TTC549 (cell line): ENCODE measurements at regions not wholly inside any gene's neighbourhood (a gene's known extent, or its start where the extent isn't known, plus 50 kb on each side); places are given as distances from the start of the nearest gene placed in this dataset.

Experiments
- FAIRE-seq: peaks from 2 replicates; lab custom pipeline; 2012; peaks lifted over from hg19 to GRCh38; lab: Jason Lieb, UNC

DNA sequence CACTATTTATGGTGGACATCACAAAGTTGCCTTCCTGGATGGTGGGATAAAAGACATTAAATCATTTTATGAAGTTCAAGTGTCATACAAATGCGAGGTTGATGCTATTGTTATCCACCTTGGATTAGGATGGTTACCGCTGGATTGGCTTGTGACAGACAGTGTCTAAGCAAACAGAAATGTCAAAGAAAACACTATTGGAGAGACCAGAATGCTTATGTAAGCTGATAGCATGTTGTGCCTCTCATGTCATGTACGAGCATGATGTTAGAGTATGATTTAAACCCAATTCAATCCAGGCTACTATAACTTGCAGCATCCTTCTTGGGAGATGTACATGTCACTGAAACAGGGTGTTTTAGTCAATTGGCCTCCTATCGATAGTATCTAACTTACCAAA is 178.8 kb upstream of the C9orf72 start:
- FAIRE-seq: no peak

DNA sequence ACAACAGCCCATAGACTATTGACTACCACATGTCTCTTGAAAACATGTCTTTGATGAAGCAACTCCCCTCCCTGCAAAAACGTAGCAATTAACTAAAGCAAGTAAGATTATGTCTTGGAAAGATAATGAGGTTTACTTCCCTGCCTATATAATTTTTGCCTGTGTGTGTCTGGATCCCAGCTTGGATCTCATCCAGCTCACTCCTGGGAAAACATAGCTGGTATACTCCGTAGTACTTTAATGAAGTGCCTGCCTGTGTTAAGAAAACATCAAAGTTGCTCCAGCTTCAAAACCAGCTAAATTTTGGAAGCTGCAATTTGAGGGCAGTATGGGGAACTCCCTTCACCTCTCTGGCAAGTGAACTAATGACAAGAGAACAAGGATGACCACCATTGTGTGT is 182.6 kb upstream of the C9orf72 start:
- FAIRE-seq: no peak

DNA sequence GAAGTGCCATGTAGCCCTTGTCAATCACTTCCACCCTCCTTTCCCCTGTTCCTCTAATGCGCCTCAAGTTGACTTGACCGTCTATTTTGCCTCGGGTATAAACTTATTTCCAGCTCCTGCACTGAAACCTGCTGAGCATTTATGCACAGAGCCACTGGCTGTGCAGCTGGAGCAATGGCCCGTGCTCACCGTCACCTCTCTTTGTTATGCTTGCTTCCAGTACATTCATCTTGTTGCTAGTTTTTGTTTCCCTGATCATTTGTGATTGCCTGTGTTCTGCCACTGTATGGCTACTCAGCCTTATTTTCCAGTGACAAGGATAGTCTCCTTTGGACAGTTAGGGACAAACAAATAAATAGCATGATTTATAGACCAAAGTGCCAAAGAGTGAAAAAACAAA is 183.1 kb upstream of the C9orf72 start:
- no peak for FAIRE-seq

DNA sequence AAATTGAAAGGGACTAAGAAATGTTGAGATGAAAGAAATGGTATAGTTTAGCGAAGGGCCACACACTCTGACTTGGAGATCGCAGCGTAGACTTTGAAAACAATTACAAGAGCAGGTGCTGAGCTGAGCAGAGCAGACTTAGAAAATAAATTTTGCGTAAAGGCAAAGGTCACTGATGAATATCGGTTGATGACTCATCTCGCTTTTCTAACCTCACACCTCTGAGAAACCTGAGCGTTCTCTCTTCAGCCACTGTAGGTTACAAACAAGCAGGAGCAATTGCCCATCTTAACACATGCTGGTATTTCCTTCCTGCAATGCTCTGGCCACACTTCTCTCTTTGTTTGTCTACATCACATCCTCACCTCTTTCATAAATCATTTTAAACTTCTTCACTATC is 190.6 kb upstream of the C9orf72 start:
- FAIRE-seq: no peak

DNA sequence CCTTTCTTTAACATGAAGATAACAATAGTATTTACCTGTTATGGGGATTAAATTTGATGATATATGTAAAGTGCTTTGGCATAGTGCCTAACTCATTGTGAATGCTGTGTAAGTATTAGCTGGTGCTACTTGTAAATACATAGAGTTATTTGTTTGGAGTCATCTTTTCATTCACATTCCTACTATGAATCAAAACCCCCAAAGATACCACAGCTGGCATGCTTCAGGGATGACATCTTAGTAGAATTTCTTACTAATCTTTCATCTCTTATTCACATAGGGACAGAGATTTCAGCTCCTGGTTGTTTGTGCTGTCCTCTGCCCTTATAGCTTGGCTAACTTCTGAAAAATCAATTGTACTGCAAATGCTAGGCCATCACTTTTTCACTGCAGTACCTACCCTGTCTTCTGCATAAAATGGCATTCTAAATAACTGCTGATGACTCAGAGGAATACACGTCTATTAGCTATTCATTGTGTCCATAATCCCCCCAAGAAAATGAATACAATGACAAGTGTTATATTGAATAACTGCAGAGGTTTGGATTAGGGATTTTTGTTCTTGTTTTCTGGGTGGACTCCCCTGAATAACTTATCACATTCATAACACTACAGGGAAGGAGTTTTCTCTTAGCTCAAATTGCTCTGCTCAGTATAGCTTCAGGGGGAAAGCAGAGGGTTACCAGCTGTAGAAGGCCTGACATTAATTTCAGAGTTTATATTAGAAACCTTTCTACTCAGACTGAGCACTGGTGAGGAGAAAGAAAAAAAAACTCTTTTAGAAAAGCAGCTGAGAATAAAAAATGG is 192.2 kb upstream of the C9orf72 start:
- FAIRE-seq: no peak

DNA sequence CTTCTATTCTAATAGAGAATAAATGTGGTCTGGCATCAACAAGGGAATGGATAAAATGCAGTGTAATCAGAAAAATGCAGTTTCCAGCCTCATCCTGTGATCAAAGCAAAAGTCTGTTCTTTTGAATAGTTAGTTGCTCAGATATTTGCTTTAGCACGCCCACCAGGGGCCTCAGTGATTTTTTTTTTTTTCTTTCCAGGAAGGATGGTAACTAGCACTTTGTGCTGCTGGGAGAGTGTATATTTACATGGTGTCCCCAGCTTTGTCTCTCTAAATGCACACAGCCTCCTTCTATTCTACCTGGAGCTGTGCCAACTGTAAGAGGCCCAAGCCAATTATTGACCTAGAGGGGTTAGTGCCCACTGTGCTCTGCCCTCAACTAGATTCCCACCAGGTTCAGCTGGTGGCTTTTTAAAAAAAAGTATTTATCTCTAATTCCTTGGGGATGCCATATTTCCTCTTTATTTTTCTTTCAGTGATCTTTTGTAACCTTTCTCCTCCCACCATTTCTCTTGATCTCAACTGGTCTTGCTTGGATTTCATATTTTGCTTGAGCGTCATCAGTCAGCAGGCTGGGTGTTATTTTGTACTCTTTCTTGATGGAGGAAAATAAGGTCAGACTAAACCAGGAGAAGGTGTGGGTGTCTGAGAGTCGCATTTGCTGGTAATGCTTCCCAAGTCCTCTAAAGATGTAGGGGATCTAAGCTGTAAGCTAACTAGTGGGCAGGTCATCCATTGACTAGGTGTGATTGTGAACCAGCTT is 193.0 kb upstream of the C9orf72 start:
- FAIRE-seq: no peak

DNA sequence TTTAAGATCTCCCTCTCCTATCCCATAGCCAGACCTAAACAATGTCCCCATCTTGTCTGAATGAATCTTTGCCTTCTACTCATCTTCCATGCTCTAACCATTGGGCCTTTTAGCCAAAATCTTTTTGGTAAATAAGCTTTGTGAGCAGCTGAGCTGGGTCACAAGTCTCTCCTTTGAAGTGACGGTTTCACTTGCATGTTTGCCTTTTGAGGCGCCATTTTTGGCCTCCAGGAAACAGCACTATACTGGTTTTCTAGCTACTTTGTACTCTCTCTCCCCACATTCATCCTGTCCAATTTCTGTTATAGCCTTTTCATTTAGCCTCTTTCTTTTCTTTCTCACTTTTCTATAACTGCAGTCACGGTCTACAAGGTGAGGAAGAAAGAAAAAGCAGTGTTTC is 195.5 kb upstream of the C9orf72 start:
- FAIRE-seq: no peak

DNA sequence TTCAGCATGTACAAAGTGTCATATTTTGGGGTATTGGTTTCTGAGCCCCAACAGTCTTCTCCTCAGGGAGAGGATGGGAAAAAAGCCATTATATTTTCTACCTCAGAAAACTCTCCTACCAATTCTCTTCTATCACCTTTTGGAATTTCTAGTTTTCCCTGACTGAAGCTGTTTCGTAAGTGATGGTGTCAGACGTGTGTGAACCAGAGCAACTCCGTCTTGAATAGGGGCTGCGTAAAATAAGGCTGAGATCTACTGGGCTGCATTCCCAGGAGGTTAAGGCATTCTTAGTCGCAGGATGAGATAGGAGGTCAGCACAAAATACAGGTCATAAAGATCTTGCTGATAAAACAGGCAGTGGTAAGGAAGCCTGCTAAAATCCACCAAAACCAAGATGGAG is 197.3 kb upstream of the C9orf72 start:
- no peak for FAIRE-seq

DNA sequence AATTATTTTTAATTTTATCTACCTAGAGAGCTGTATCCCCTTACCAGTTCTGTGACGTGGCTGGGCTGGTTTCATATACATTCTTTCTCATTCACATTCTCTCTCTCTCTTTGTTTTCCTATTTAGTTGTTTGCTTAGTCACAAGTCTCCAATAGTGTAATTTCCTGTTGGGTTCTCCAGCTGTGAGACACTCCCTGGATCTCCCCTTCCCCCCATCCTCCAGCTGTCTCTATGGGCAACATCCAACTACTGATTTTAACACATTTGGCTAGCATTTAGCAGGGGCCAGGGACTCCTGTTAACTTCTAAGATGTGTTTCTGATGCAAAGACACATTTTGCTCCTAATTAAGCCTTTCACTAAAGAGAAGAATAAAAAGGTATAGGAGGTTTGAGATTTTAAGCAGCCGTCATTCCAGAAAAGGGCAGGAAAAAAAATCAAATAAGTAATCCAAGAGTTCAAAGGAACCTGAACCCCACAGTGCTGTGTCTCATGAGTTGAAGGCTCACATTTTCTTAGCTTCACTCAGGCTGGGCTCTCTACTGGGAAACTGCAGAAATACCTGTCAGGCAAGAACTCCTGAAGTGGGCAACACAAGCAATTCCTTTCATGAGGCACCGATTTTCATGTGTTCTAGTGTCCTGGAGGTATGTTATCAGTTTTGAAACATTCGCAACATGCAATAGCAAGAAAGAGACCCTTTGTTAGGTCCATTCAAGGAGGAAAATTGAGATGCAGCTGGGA is 198.7 kb upstream of the C9orf72 start:
- FAIRE-seq: no peak

DNA sequence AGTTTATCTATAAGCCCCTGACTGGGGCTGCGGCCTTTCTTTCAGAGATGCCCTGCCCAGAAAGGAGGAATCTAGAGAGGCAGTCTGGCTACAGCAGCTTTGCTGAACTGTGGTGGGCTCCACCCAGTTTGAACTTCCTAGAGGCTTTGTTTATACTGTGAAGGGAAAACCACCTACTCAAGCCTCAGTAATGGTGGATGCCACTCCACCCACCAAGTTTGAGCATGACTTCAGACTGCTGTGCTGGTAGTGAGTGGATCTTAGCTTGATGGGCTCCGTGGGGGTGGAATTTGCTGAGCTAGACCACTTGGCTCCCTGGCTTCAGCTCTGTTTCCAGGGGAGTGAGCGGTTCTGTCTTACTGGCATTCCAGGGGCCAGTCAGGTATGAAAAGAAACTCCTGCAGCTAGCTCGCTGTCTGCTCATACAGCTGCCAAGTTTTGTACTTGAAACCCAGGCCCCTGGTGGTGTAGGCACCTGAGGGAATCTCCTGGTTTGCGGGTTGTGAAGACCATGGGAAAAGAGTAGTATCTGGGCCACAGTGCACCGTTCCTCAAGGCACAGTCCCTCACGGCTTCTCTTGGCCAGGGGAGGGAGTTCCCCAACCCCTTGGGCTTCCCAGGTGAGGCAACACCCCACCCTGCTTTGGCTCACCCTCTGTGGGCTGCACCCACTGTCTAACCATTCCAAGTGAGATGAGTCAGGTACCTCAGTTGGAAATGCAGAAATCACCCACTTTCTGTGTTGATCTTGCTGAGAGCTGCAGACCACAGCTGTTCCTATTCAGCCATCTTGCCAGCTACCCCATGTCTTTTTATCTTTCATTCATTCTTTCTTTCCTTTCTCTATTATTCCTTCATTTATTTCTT is 211.8 kb upstream of the C9orf72 start:
- no peak for FAIRE-seq

DNA sequence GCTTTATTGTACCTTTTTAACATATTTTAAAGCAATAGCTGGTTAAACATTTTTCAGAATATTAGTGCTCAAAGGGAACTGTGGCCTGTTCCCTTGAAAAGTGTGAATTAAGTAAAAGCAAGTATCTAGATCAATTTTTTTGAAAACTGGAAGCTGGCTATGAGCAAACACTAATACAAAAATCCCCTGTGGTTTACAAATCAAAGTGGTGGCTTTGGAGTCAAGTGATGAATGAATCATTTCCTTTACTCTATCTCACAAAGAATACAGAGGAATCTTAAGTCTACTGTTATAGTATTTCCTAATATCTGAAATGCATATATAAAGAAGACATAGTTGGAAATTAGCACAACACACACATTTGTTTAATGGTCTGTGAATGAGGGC is 212.4 kb upstream of the C9orf72 start:
- FAIRE-seq: no peak

DNA sequence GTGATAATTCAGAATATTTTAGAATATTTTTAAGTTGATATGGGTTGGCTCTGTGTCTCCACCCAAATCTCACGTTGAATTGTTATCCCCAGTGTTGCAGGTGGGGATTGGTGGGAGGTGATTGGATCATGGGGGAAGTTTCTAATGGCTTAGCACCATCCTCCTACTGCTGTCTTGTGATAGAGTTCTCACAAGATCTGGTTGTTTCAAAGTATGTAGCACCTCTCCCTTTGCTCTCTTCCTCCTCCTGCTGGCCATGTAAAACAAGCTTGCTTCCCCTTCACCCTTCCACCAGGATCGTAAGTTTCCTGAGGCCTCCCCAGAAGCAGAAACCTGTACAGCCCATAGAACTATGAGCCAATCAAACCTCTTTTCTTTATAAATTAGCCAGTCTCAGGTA is 214.6 kb upstream of the C9orf72 start:
- no peak for FAIRE-seq

DNA sequence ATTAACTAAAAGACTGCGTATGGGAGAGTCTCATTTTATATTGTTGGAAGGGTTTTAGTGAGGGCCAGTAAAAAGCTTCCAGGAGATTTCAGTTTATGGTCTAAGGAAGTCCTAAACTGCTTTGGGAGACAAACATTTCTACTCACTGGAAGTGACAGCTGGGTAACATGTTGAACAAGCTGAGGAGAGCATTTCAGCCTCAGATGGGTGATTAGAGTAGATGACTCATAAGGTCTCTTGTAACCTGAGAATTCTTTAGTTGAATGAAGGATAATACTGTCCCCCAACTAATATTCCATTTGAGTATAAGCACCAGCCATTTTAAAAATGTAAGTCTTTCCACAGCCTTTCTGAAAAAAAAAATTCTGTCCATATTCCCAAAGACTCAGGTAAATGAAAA is 218.0 kb upstream of the C9orf72 start:
- FAIRE-seq: no peak

DNA sequence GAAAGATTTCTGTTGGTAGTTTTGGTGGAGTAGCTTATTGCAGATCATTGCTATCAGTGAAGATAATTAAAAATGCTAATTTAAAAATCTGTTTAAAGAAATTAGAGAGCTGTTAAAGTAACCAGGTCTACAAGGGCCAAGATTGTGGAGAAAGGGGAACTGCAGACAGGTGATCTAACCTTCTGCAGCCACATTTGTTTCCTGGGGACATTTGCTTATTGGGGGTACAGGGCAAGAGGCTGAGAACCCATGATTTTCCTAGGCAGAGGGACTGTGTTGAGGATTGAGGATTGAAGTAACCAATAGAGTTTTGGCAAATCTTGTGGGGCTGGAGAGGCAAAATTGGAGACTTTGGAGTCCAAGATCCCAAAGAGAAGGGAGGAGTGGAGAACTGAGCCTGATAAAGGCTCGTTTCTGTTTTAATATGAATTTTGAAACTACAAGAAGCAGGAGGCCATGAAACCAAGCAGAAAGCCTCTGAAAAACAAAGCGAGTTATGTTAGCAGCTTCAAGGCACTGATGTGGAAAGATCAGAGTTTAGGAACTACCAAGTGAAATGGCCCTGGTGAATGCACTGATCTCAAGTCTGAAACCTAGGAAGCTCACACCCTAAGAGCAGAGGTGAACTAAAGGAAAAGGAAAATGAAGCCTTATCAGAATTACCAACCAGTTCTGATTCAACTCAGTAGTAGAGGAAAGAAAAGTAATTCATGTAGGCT is 219.8 kb upstream of the C9orf72 start:
- FAIRE-seq: no peak

DNA sequence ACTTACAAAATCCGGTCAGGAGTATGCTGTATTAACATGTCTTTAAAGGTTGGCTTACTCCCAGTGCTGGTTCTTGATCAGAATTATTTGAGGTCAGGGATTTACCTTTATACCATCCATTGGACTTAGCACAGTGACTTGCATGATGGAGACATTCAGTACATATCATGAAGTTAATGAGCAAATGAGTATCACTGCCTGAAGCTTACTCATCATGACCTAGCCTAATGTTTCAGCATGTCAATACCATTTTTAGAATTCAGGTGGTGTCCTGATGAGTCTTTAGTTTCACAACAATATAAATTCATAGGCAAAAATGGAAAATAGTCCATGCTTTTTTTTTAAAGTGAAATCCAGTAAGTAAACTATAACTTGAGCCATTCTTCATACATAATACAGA is 226.0 kb upstream of the C9orf72 start:
- no peak for FAIRE-seq

DNA sequence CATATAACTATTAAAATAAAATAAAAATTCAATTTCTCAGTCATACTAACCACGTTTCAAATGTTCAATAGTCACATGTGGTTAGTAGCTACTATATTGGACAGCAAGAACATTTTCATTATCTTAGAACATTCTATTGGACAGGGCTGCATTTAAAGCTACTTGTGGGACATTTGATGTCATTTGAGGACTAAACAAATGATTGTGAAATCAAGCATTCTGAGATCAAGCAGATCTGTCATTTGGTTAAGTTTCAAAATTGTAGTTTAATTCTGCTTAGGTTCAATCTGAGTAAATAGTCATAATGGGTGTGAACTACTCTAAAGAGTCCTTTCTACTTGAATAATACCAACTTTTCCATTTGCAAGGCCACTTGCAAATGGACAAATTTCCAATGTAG is 226.9 kb upstream of the C9orf72 start:
- no peak for FAIRE-seq

DNA sequence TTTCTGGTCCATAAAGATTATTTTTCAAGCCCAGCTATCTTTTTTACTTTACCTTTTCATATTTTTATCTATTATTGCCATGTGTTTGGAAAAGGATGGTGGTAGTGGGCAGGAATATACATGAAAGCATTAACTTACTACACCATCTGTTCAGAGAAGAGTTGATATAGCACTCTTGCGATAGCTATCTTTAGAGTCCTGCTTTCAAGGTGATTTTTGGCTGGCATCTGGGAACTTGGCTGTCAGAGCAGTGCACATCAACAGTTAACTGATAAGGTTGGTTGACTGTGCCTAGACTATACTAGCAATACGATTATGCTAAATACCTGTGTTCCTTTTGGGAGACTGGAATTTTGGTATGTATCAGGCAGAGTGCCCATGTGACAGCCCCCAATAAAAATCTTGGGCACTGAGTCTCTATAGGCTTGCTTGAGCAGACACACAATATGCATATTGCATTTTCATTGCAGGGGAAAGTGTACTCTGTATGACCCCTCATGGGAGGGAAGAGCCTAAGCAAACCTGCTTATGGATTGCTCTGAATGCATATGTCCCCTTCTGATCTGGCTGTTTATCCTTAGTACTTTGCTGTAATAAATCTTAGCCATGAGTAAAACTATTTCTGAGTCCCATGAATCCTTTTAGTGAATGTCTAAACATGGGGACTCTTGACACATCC is 227.6 kb upstream of the C9orf72 start:
- FAIRE-seq: no peak

DNA sequence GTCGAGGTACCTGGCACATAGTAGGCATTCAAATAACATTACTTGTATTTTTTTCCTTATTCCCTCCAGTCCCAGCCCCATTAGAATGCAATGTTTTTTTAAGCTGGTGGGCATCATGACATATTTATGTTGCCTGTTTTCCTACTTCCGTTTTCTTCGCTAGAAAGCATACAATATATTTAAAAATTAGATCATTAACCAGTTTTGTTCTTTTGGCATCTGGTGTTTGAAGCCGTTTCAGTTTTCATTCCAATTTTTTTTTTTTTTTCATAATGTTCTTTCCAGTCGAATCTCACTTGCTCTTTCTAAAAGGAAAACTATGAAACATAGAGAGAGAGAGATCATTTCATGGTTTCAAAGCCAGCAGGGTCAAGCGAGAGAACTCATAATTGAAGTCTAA is 228.3 kb upstream of the C9orf72 start:
- no peak for FAIRE-seq

DNA sequence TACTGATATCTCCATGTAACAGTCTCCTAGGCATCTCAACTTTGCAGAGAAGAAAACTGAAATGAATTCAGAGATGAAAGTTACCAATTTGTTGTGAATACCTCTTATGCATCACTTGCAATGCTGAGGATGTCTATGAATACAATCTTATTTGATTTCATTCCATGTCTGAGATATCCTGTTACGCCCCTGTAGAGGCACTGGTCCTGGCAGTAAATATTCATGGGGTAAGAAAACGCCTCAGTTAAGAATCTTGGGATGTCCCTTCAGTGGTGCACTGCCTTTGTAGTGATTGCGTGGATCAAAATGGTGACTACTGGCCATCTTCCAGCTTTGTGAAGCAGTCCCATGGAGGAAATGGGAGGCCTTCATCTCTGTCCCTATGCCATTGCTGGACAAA is 229.1 kb upstream of the C9orf72 start:
- no peak for FAIRE-seq

DNA sequence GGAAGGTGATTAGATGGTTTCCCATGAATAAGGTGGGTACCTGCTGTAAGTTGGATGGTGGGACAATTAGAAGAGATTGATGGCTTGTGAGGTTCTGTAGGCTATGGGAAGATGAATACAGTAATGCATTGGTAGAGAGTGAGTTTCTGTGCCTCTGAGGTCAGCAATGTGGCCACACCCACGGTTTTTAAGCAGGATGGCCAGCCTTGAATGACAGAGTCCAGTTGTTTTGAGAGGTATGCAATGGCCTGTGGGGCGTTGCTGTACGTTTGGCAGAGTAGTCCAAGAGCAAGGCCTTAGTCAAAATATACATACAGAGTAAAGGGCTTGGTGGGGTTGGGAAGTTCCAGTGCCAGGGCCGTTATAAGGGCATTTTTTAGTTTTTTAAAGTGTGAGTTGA is 235.6 kb upstream of the C9orf72 start:
- FAIRE-seq: no peak

DNA sequence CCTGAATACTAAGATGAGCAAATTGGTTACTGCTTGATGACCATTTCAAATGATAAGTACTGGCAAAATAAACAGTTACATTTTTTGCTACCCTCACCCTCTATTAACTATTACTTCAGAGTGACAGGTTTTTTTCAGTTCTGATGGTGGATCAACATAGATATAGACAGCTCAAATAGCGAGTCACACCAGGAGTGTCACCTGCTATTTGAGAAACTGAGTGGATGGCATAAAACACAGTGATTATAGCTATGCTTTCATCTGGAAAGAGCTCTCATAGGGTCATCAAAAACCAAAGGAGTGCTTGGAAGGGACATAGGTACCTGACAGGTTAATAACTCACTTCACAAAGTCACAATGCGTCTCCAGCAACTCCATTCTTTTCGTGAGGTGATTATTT is 244.5 kb upstream of the C9orf72 start:
- no peak for FAIRE-seq
